Lower lobe of right lung (tissue), 2 donors: ENCODE measurements at regions not wholly inside any gene's neighbourhood (a gene's known extent, or its start where the extent isn't known, plus 50 kb on each side); places are given as distances from the start of the nearest gene placed in this dataset.

Experiments used
- ATAC-seq, 2 donors: fragments of 200-7000 bp; cut with Tn5 transposase; one replicate each; pipeline ENCODE4 v1.9.1; 2020 to 2022; ENCODE audit warnings: mild to moderate bottlenecking in 2 of 2, moderate library complexity in 2 of 2
- DNase-seq: peaks from one replicate; pipeline ENCODE4 v3.0.0-alpha.2; 2020
- H3K27ac ChIP-seq: fragments of 200-600 bp; one replicate; pipeline ENCODE4 v1.8.0; 2022
- H3K27me3 ChIP-seq: fragments of 200-600 bp; one replicate; pipeline ENCODE4 v1.8.0; 2022; ENCODE audit warnings: low read depth
- H3K36me3 ChIP-seq: fragments of 200-600 bp; one replicate; pipeline ENCODE4 v1.8.0; 2022; ENCODE audit warnings: mild to moderate bottlenecking
- H3K4me1 ChIP-seq: fragments of 200-600 bp; one replicate; pipeline ENCODE4 v1.8.0; 2022
- H3K4me3 ChIP-seq: fragments of 200-600 bp; one replicate; pipeline ENCODE4 v1.8.0; 2022; ENCODE audit warnings: mild to moderate bottlenecking
- H3K9me3 ChIP-seq: fragments of 200-600 bp; one replicate; pipeline ENCODE4 v1.8.0; 2022
- intact Hi-C: fragments of 100-400 bp; cut with DNase I; formaldehyde crosslinking; loops from one replicate; pipeline ENCODE4 v1.11.0; 2022
- TF ChIP-seq, protein P1 (sequence below): fragments of 200-600 bp; IDR thresholded peaks from one replicate; pipeline ENCODE4 v1.8.0; 2022; ENCODE audit warnings: antibody characterized with exemption, mild to moderate bottlenecking
- donor health status: DM: no; HTN: yes; CAD: no; lungs with severe emphysema.

- Histone ChIP-seq H3K4me1 (peaks cover 3% of the 10 kb centered on the region), H3K36me3 (no peaks in the 10 kb centered on the region), H3K27me3 (no peaks in the 10 kb centered on the region), H3K9me3 (no peaks in the 10 kb centered on the region), H3K4me3 (no peak overlapping the region), H3K27ac (no peak overlapping the region)
- intact Hi-C loops, result no loop called here
- no peak for ATAC-seq
- TF ChIP-seq, protein P1, sequence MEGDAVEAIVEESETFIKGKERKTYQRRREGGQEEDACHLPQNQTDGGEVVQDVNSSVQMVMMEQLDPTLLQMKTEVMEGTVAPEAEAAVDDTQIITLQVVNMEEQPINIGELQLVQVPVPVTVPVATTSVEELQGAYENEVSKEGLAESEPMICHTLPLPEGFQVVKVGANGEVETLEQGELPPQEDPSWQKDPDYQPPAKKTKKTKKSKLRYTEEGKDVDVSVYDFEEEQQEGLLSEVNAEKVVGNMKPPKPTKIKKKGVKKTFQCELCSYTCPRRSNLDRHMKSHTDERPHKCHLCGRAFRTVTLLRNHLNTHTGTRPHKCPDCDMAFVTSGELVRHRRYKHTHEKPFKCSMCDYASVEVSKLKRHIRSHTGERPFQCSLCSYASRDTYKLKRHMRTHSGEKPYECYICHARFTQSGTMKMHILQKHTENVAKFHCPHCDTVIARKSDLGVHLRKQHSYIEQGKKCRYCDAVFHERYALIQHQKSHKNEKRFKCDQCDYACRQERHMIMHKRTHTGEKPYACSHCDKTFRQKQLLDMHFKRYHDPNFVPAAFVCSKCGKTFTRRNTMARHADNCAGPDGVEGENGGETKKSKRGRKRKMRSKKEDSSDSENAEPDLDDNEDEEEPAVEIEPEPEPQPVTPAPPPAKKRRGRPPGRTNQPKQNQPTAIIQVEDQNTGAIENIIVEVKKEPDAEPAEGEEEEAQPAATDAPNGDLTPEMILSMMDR, result no peak
- no peak for DNase-seq
Measured at GRCh38 chr14:76936483-76936882, 92.0 kb downstream of the IRF2BPL start.

- TF ChIP-seq, protein P1, result no peak
- H3K27me3 ChIP-seq, result no peaks in the 10 kb centered on the region
- DNase-seq, result no peak
- no peaks in the 10 kb centered on the region for H3K9me3 ChIP-seq
- H3K27ac ChIP-seq, result no peak overlapping the region
- ATAC-seq, result no peak
- H3K4me3 ChIP-seq, result no peak overlapping the region
- peaks cover 3% of the 10 kb centered on the region for H3K4me1 ChIP-seq
- intact Hi-C loops, result no loop called here
- H3K36me3 ChIP-seq, result no peaks in the 10 kb centered on the region
Measured at GRCh38 chr14:76933515-76933914, 95.0 kb downstream of the IRF2BPL start.

GRCh38 chr14:76931631-76932402, 96.7 kb downstream of the IRF2BPL start:
- TF ChIP-seq, protein P1, result no peak
- H3K36me3 ChIP-seq, result no peaks in the 10 kb centered on the region
- intact Hi-C loops, result no loop called here
- no peak overlapping the region for H3K4me3 ChIP-seq
- no peaks in the 10 kb centered on the region for H3K27me3 ChIP-seq
- no peak overlapping the region for H3K27ac ChIP-seq
- peaks cover 7% of the 10 kb centered on the region for H3K4me1 ChIP-seq
- DNase-seq (no peak), ATAC-seq (no peak)
- no peaks in the 10 kb centered on the region for H3K9me3 ChIP-seq

DNA sequence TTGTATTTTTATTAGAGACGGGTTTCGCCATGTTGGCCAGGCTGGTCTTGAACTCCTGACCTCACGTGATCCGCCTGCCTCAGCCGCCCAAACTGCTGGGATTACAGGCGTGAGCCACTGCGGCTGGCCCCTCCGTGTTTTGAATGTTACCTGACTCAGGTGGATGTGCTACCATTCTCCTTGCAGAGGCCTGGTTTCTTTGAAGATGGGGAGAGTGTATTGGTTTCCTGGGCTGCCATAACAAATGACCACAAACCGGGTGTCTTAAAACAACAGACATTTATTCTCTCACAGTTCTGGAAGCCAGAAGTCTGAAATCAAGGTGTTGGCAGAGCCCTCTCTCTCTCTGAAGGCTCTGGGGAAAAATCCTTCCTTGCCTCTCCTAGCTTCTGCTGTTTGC, 98.0 kb downstream of the IRF2BPL start:
- H3K36me3 ChIP-seq, result no peaks in the 10 kb centered on the region
- DNase-seq (no peak), ATAC-seq (no peak)
- H3K27me3 ChIP-seq, result no peaks in the 10 kb centered on the region
- H3K27ac ChIP-seq, result no peak overlapping the region
- intact Hi-C loops, result no loop called here
- H3K9me3 ChIP-seq, result no peaks in the 10 kb centered on the region
- TF ChIP-seq, protein P1, result no peak
- no peak overlapping the region for H3K4me3 ChIP-seq
- H3K4me1 ChIP-seq, result peaks cover 8% of the 10 kb centered on the region

DNA sequence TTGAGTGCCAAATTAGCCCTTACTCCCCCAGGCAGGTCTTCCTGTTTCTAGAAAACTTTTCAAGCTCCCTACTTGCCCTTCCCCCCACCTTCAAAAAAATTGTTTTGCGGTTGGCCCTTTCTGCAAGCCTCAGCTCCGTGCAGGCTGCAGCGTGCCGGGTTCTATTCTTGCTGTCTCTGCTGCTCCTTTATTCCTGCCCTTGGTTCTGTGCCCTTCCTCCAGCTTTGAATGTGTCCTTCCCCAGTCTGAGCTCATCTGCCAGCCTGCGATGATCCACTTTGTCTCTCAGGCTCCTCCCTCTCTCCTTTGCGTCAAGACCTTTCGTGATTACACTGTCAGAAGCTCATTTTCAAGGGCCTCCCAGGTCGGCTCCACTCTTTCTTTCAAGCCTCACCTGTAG, 98.6 kb downstream of the IRF2BPL start:
- Histone ChIP-seq H3K9me3 (no peaks in the 10 kb centered on the region), H3K4me3 (no peak overlapping the region), H3K27ac (no peak overlapping the region), H3K27me3 (no peaks in the 10 kb centered on the region), H3K4me1 (peaks cover 8% of the 10 kb centered on the region), H3K36me3 (no peaks in the 10 kb centered on the region)
- no peak for DNase-seq
- TF ChIP-seq, protein P1, result no peak
- intact Hi-C loops, result no loop called here
- peak; percentile 23 to 27 for ATAC-seq
